DOHH2 (cell line): ENCODE measurements at regions not wholly inside any gene's neighbourhood (a gene's known extent, or its start where the extent isn't known, plus 50 kb on each side); places are given as distances from the start of the nearest gene placed in this dataset.

ENCODE experiments used
- CTCF ChIP-seq: fragments of 200-600 bp; sonication (generic); IDR thresholded peaks from one replicate; pipeline ENCODE4 v1.5.1; 2014; ENCODE audit warnings: antibody characterized with exemption, mild to moderate bottlenecking, low read depth, low read length; ENCODE audit not compliant: poor library complexity, severe bottlenecking
- EZH2phosphoT487 ChIP-seq: fragments of 200-600 bp; sonication (generic); IDR thresholded peaks from 2 replicates; pipeline ENCODE4 v1.6.1; 2017; ENCODE audit warnings: borderline replicate concordance, mild to moderate bottlenecking, antibody characterized with exemption, low read length, moderate library complexity, mixed read lengths

- TF ChIP-seq CTCF (no peak), EZH2phosphoT487 (no peak)
These were observed 199.7 kb downstream of the SAMD5 start for GRCh38 chr6:147708170-147708569.
